ENCODE measurements at regions not wholly inside any gene's neighbourhood (a gene's known extent, or its start where the extent isn't known, plus 50 kb on each side); places are given as distances from the start of the nearest gene placed in this dataset.

DNA sequence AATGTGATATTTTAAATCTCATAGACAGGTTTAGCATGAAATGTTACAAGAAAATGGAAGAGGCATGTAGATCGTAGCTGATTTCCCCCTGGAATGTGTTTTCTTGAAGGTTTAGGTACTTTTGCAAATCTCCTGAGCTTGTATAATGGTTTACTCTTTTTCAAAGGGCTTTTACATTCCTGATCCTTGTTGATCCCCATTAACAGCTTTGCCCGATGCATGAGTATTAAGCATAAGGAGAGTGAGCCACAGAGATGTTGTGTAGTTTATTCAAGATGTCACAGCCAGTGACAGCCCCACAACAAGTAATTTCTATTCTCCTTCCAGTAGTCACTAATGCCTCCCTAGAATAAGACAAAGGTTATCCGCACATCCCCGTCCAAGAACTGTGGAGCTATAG lies 103.7 kb downstream of the SKIDA1 start:
- TF ChIP-seq, protein P1, sequence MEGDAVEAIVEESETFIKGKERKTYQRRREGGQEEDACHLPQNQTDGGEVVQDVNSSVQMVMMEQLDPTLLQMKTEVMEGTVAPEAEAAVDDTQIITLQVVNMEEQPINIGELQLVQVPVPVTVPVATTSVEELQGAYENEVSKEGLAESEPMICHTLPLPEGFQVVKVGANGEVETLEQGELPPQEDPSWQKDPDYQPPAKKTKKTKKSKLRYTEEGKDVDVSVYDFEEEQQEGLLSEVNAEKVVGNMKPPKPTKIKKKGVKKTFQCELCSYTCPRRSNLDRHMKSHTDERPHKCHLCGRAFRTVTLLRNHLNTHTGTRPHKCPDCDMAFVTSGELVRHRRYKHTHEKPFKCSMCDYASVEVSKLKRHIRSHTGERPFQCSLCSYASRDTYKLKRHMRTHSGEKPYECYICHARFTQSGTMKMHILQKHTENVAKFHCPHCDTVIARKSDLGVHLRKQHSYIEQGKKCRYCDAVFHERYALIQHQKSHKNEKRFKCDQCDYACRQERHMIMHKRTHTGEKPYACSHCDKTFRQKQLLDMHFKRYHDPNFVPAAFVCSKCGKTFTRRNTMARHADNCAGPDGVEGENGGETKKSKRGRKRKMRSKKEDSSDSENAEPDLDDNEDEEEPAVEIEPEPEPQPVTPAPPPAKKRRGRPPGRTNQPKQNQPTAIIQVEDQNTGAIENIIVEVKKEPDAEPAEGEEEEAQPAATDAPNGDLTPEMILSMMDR (IDR thresholded peaks at IDR 0.05): no peak
- TF ChIP-seq TCF7L2 (IDR thresholded peaks at IDR 0.05; ENCODE audit: low read depth, low read length): no peak
- no peak for TF ChIP-seq SIN3A (IDR thresholded peaks at IDR 0.05; ENCODE audit: borderline replicate concordance, insufficient read depth, low read depth, low read length)
- TF ChIP-seq, protein P2, sequence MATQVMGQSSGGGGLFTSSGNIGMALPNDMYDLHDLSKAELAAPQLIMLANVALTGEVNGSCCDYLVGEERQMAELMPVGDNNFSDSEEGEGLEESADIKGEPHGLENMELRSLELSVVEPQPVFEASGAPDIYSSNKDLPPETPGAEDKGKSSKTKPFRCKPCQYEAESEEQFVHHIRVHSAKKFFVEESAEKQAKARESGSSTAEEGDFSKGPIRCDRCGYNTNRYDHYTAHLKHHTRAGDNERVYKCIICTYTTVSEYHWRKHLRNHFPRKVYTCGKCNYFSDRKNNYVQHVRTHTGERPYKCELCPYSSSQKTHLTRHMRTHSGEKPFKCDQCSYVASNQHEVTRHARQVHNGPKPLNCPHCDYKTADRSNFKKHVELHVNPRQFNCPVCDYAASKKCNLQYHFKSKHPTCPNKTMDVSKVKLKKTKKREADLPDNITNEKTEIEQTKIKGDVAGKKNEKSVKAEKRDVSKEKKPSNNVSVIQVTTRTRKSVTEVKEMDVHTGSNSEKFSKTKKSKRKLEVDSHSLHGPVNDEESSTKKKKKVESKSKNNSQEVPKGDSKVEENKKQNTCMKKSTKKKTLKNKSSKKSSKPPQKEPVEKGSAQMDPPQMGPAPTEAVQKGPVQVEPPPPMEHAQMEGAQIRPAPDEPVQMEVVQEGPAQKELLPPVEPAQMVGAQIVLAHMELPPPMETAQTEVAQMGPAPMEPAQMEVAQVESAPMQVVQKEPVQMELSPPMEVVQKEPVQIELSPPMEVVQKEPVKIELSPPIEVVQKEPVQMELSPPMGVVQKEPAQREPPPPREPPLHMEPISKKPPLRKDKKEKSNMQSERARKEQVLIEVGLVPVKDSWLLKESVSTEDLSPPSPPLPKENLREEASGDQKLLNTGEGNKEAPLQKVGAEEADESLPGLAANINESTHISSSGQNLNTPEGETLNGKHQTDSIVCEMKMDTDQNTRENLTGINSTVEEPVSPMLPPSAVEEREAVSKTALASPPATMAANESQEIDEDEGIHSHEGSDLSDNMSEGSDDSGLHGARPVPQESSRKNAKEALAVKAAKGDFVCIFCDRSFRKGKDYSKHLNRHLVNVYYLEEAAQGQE (IDR thresholded peaks at IDR 0.05; ENCODE audit: insufficient read depth in 1 of 2, low read depth in 2 of 2, low read length in 1 of 2): no peak
